HL-60 (cell line): ENCODE measurements at regions not wholly inside any gene's neighbourhood (a gene's known extent, or its start where the extent isn't known, plus 50 kb on each side); places are given as distances from the start of the nearest gene placed in this dataset.

ENCODE experiments used
- DNase-seq, 2 experiments: peaks; one replicate each; pipeline ENCODE4 v3.0.0-alpha.2; 2010 to 2020; ENCODE audit warnings: low read depth in 1 of 2, low spot score in 1 of 2
- H3K27ac ChIP-seq: fragments of 250-450 bp; sonication (Bioruptor Pico); replicated peaks from 2 replicates; pipeline ENCODE4 v1.5.1; 2020; ENCODE audit warnings: mild to moderate bottlenecking, moderate library complexity
- H3K27me3 ChIP-seq: fragments of 250-450 bp; sonication (Bioruptor Pico); 2 replicates; pipeline ENCODE4 v1.5.1; 2021; ENCODE audit warnings: mild to moderate bottlenecking, moderate library complexity; ENCODE audit not compliant: insufficient read depth, poor library complexity, severe bottlenecking
- H3K4me3 ChIP-seq: replicated peaks from 2 replicates; pipeline ENCODE4 v1.5.1; 2011; ENCODE audit warnings: mild to moderate bottlenecking, control low read depth, low read length; ENCODE audit not compliant: insufficient read depth
- GABPA ChIP-seq: IDR thresholded peaks from 2 replicates; pipeline ENCODE4 v1.6.1; 2012; ENCODE audit warnings: low read depth
- POLR2AphosphoS5 ChIP-seq: IDR thresholded peaks from 2 replicates; pipeline ENCODE4 v1.6.1; 2012; ENCODE audit warnings: low read depth
- SPI1 ChIP-seq: IDR thresholded peaks from 2 replicates; pipeline ENCODE4 v1.6.1; 2012; ENCODE audit warnings: low read depth, mild to moderate bottlenecking, borderline replicate concordance
- TF ChIP-seq, protein P1 (sequence below): IDR thresholded peaks from 2 replicates; pipeline ENCODE4 v1.6.1; 2012; ENCODE audit warnings: low read depth; ENCODE audit not compliant: insufficient replicate concordance
- TF ChIP-seq, protein P2 (sequence below): IDR thresholded peaks from one replicate; pipeline ENCODE4 v1.5.1; 2011; ENCODE audit warnings: low read length, control low read depth, inconsistent platforms; ENCODE audit not compliant: insufficient read depth

DNA sequence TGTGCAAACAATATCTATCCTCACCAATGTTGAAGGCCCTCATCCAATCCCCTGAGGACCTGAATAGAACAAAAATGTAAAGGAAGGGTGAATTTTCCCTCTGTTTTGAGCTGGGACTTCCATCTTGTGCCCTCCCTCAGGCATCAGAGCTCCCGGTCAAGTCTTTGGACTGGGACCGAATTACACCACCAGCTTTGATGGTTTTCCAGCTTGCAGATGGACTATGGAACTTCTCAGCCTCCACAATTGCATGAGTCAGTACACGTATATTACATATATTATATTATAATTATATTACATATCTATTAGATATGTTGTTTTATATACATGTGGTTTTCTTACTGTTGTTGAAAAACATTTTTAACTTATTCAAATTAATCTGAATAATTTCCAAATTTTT is 496.4 kb downstream of the CMPK2 start:
- Histone ChIP-seq H3K4me3 (no peak overlapping the region), H3K27me3 (no peaks in the 10 kb centered on the region), H3K27ac (no peak overlapping the region)
- DNase-seq = no peak
- no peak for TF ChIP-seq SPI1
- TF ChIP-seq, protein P1, sequence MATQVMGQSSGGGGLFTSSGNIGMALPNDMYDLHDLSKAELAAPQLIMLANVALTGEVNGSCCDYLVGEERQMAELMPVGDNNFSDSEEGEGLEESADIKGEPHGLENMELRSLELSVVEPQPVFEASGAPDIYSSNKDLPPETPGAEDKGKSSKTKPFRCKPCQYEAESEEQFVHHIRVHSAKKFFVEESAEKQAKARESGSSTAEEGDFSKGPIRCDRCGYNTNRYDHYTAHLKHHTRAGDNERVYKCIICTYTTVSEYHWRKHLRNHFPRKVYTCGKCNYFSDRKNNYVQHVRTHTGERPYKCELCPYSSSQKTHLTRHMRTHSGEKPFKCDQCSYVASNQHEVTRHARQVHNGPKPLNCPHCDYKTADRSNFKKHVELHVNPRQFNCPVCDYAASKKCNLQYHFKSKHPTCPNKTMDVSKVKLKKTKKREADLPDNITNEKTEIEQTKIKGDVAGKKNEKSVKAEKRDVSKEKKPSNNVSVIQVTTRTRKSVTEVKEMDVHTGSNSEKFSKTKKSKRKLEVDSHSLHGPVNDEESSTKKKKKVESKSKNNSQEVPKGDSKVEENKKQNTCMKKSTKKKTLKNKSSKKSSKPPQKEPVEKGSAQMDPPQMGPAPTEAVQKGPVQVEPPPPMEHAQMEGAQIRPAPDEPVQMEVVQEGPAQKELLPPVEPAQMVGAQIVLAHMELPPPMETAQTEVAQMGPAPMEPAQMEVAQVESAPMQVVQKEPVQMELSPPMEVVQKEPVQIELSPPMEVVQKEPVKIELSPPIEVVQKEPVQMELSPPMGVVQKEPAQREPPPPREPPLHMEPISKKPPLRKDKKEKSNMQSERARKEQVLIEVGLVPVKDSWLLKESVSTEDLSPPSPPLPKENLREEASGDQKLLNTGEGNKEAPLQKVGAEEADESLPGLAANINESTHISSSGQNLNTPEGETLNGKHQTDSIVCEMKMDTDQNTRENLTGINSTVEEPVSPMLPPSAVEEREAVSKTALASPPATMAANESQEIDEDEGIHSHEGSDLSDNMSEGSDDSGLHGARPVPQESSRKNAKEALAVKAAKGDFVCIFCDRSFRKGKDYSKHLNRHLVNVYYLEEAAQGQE = no peak
- no peak for TF ChIP-seq GABPA
- TF ChIP-seq, protein P2, sequence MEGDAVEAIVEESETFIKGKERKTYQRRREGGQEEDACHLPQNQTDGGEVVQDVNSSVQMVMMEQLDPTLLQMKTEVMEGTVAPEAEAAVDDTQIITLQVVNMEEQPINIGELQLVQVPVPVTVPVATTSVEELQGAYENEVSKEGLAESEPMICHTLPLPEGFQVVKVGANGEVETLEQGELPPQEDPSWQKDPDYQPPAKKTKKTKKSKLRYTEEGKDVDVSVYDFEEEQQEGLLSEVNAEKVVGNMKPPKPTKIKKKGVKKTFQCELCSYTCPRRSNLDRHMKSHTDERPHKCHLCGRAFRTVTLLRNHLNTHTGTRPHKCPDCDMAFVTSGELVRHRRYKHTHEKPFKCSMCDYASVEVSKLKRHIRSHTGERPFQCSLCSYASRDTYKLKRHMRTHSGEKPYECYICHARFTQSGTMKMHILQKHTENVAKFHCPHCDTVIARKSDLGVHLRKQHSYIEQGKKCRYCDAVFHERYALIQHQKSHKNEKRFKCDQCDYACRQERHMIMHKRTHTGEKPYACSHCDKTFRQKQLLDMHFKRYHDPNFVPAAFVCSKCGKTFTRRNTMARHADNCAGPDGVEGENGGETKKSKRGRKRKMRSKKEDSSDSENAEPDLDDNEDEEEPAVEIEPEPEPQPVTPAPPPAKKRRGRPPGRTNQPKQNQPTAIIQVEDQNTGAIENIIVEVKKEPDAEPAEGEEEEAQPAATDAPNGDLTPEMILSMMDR = no peak
- no peak for TF ChIP-seq POLR2AphosphoS5

DNA sequence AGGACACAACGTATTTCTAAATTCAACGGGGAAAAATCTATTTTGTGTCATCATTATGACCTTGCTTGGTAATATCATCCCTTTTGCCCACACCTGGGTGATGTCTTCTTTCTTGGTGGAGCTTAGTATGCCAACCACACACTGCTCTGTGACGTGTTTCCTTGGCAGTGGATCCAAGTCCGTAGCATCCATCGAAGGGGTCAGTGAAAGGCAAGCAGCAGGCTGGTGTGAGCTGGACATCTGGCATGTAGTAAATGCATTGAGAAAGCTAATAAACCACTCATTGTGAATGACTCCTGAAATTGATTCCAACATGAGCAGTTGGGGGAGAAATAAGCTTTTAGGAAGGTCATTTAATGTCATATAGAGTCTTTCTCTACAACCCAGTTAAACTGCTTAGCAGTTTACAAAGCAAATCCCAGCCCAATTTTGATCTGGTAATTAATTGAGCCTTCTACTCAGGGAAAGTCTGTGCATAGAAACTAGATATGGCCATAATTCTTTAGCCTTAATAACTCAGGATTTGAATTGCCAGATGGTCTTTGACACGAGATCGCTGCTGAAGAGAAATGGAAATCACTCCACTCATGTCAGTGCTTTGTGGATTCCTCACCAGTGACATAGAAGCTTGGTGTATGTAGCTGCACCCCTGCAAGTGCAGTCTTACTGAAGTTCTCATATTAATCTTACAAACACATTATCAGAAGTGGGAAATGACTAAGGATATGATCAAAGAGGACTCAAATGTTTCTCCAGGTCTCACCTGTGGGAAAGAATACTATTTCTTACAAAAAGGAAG is 494.8 kb downstream of the CMPK2 start:
- DNase-seq = no peak
- Histone ChIP-seq H3K27ac (no peak overlapping the region), H3K4me3 (no peak overlapping the region), H3K27me3 (no peaks in the 10 kb centered on the region)
- no peak for TF ChIP-seq POLR2AphosphoS5
- TF ChIP-seq, protein P1 = no peak
- TF ChIP-seq GABPA = no peak
- TF ChIP-seq, protein P2 = no peak
- TF ChIP-seq SPI1 = no peak

DNA sequence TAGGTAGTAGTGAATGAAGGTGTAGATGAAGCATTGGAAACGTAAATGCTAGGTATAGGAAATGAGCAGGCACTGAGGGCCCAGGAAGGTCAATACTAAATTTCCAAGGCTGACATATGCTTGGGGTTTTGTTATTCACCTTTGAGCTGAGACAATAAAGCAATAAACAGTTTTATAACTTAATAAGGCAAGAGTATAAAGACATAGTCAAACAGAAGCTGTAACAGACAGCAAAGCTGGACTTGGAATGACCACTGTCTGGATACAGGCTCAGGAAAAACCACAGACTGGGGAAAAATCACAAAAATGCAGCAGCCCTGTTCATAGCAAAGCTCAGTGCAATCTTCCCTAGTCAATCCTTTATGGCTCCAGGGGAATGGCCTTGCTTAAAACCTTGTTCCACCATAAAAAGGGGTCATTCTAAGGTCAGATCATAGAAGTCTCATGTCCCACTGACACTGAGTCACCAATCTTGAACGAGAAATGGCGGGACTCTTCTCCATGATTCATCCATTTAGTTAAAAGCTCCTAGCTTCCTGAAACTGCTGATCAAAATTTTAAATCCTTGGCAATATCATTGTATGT is 493.3 kb downstream of the CMPK2 start:
- Histone ChIP-seq H3K27ac (no peak overlapping the region), H3K27me3 (no peaks in the 10 kb centered on the region), H3K4me3 (no peak overlapping the region)
- TF ChIP-seq, protein P1 = no peak
- TF ChIP-seq GABPA = no peak
- TF ChIP-seq, protein P2 = no peak
- DNase-seq = no peak
